GM19372 (cell line): ENCODE measurements at regions not wholly inside any gene's neighbourhood (a gene's known extent, or its start where the extent isn't known, plus 50 kb on each side); places are given as distances from the start of the nearest gene placed in this dataset.
"Not testable (repeated sequence)": the region's sequence is repeated elsewhere in the genome, so short reads cannot be mapped to it uniquely, and the experiment has no call there.

Source experiments
- ATAC-seq: cut with Tn5 transposase; IDR thresholded peaks from one replicate; pipeline ENCODE4 v1.9.1; 2021; ENCODE audit warnings: mild to moderate bottlenecking, low read depth, moderate library complexity; ENCODE audit not compliant: unreplicated experiment

DNA sequence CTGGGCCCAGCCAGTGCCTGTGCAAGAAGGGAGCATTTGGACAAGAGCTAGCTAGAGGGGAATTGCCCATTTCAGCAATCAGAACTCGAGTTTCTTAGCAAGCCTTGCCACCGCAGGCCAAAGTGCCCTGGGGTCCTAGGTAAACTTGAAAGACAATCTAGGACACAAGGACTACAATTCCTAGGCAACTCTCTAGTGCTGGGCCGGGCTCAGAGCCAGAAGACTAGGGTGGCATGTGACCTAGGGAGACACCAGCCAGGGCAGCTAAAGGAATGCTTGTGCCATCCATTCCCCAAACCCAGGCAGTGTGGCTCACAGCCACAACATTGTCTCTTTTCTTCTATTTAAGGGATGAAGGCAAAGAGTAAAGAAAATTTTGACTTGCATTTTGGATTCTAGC is 205.0 kb downstream of the BMP4 start:
- ATAC-seq = no peak

DNA sequence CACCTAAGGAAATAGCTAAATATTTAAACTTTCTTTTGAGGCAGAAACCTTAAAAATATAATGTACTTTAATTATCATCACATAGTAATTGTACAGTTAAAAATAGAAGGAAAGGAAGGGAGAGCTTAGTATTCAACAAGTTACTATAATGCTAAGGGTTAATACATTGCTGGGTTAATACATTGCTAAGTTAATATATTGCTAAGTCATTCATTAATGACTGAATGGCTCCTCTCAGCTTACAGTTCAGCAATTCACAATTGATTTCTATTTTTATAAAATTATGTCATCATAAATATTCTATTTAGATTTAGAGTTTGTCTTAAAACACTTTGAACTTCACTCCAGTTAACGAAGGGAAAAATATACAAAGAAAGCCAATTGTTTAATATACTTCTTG is 207.9 kb downstream of the BMP4 start:
- no peak for ATAC-seq

DNA sequence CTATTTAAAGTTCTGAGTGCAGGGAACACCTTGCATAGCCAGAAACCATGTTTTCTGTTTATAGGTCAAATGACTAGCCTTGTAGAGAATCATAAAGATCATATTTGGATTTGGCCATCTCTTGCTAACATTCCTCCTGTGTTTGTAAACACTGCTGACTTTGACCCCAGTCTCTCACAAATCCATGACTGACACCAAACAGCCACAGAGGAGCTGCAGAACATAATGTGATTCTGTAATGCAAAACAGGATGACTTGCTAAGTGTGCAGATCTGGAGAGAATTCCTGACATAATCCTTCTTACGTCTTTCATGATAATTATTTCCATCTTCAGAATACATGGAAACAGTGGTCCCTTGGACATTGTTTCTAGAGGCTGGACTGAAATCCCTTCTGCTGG is 211.8 kb downstream of the BMP4 start:
- ATAC-seq = no peak

DNA sequence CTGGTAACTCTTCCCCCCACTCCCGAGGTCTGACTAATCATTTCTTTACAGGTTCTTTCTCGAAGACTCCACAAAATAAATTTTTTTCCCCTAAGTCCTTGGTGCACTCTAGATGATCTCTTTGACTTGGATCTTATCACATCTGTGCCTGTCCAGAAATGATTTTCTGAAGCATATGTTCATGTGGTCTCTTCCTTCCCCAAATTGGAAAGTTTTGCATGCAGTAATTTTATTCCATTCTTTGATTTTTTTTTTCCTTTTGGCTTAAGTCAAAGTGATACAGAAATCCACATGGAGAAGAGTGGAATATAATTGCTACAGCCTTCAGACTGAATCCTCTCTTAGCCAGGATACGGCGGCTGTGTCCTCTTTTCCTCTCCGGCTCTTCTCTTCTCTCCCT is 213.3 kb downstream of the BMP4 start:
- no peak for ATAC-seq

DNA sequence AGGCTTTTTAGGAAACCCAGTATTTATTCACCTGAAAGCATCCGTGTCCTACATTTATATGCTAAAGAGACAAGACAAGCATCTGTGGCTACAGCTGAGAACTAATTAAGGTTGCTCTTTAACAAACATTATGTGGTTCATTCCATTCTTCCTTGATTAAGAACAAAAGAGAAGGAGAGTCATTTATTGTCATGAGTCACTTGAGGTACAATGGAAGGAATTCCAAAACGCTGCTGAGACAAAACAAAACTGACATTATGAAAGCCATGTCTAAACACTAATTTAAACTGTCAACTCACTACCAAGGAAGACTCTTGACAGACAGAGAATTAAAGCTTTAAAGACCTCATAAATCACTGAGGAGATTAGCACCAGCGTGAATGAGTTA is 214.4 kb downstream of the BMP4 start:
- no peak for ATAC-seq

DNA sequence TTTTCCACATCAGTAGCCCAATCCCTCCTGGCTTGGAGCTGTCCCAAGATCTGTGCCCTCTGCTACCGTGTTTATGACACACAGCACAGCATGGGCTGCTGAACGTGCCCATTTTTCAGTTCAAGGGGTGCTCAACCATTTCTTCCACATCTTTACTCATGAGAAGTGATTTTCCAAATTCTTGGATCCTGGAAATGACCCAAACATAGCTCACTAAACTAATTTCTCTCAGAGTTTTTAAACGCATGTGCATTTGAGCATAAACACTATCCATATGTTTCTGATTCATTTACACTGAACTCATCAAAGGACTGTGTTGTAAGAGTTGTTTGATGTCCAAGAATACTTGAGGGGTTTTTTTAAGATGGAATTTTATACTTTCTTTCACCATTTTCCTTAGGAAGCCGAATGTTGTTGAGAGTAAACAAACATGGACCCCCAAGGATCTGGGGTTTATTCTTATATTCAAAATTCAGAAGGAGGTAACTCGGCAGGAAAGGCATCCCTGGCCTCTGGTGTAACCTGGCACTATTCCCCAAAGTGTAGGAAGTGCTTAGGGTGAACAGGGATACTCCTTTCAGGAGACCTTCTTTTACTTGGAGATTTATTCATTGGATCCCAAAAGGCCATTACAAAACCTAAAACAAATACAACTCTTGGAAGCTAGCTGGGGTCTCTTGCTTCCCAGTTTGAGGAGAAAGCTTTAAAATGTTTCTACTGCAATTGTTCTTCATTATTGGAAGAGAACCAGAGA is 215.0 kb downstream of the BMP4 start:
- no peak for ATAC-seq

DNA sequence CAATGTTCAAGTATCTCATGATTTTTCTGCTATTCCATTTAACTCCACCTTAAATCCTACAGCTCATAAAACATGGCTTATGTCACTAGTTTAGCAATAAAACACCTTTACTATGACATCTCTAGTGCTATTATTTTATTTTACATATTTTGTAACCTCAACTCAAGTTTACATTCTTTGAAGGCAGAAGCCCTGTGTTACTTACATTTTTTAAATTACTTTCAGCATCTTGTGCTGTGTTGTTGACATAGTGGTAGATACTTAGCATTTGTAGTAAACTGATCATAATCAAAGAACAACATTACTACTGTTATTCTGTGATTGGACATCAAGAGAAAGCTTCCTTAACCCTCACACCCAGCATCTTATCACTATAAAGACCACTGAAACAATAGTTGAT is 216.1 kb downstream of the BMP4 start:
- ATAC-seq = no peak

DNA sequence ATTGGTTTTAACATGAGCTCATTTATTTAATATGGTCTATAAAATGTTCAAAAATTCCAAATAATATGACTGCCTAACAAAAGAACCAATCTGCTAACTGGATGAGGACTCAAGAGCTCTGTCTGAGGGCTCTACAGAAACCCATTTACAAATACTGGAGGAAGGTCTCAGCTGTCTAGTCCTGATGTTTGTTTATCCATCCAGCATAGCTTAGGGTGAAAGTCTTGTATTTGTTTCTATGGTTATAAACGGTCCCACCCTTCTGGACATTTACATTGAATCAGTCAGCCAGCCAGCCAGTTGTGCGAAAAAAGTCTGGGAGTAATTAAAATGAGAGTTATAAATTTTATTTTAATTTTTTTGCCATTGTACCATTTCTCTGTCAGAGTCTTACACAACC is 220.7 kb downstream of the BMP4 start:
- no peak for ATAC-seq

DNA sequence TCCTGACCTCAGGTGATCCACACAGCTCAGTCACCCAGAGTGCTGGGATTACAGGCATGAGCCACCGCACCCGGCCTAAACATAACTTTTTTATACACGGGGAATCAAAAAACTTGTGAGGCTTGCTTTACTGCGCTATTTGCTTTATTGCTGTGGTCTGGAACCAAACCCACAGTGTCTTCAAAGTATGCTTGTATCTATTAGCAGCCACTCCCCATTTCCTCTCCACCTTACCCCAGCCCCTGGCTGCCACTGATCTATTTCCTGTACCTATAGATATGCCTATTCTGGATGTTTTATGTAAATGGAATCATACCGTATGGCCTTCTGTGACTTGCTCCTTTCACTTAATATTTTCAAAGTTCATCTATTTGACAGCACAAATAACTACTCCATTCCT is 233.4 kb downstream of the BMP4 start:
- no peak for ATAC-seq

DNA sequence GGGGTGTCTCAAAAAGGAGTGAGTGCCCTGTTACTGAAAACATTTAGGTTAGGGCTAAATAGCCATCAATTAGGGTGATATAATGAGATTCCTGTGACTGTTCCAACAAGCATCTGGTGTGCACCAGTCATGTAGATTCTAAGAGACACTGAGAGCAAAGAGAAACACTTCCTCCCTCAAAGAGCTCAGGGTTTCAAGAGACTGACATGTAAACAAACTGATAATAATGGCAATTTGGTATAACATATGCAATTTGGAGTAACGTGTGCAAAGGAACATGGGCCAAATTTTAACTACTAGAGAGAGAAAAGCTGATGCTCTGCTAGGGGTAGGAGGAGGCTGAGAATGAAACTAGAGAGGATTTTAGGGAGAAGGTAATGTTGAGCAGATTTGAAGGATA is 237.1 kb downstream of the BMP4 start:
- ATAC-seq = no peak

DNA sequence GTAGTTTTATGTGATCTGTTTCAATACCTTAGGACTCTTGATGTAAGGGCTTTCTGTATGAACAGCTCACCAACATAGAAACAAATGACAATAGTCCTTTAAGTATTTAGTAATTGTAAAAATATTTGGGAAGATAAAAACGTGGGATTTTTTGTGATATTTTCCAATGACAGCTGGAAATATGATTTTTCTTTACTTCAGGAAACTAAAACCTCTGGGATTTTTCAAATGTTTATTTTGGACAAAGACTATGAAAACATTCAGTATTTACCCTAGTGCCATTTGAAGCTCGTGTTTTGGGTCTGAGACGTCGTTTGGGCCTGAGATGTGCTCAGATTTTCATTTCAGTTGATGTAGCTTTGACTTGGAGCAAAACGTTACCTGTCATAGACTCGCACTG is 240.0 kb downstream of the BMP4 start:
- ATAC-seq = no peak

DNA sequence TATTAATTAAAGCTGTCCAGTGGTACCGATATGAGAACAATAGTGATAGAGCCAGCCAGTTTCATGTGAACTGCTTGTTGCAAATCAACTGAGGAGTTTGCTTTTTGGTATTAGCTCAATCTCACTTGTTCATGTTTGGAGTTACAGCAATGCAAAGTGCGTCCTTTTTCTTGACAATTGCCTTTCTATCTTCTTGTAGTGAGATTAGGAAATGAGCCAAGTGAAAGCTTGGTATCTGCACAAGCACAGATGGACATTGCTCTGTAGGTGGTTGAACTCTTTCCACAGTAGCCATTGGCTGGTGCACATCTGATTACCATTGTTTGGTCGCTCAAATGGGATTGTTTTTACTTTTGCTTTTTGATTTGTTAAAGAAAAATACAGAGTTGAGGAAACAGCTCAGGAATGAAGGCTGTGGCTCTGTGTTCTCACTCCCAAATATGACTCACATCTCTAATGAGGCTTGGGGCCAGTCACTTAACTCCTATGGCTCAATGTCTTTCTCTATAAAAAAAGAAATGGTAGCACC is 241.4 kb downstream of the BMP4 start:
- no peak for ATAC-seq

DNA sequence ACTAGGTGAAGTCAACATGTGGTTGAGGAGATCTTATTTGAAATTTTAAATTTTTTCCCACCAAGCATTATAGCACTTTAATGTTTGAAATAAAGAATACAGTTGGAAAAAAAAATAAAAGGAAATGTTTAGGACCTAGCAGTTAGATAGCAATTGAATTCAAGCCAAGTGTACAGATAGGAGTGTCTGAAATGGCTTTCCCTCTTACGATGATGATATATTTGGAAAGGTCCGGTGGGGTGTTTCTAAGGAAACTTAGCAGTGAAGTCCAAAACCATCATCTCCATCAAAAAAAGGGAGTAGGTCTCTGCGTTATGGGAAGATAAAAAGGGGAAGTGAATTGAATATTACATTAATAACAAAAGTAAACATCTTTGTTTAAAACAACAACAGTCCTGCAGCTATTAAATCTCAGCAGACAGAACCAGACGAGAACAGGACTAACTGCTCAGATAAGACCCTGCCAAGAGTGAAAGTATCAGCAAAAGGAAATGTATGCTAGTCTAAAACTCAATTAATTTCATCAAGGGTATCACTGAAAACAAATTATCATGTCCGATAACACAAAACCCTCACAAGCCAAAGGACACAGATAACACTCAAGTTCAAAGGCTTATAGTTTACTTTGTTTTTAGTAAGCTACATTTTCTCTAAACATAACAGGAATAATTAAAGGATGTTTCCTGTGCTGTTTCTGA is 242.0 kb downstream of the BMP4 start:
- ATAC-seq = no peak

DNA sequence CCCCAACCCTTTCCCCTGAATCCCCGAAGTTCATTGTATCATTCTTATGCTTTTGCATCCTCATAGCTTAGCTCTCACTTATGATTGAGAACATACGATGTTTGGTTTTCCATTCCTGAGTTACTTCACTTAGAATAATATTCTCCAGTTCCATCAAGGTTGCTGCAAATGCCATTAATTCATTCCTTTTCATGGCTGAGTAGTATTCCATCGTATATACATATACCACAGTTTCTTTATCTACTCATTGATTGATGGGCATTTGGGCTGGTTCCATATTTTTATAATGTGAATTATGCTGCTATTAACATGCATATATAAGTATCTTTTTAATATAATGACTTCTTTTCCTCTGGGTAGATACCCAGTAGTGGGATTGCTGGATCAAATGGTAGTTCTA is 243.7 kb downstream of the BMP4 start:
- not testable (repeated sequence) for ATAC-seq

DNA sequence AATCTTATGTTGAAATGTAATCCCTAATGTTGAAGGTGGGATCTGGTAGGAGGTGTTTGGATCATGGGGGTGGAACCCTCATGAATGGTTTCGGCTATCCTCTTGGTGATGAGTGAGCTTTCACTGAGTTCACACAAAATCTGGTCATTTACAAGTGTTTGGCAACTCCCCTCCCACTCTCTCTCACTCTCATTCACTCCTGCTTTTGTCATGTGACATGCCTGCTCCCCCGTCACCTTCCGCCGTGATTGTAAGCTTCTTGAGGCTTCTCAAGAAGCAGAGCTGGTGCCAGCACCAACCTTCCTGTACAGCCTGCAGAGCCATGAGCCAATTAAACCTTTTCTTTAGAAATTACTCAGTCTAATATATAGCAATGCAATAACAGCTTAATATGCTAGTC is 245.4 kb downstream of the BMP4 start:
- no peak for ATAC-seq

DNA sequence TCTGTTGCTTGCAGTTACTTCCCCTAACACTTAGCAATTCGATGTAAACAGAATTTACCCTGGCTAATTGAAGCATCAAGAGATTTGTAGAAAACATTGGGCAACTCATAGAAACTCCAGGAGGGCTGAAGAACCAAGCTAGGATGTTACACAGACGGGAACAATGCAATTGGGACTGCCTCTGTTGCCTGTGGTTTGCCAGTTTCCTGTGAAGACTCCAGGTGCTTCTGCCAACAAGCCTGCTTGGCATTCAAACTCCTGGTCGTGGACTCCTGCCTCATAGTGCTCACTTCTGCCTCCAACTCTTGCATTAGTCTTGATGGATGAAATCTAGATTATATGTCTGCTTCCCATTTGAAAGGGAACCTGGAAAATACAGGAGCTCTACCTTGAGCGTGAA is 246.0 kb downstream of the BMP4 start:
- ATAC-seq = no peak

DNA sequence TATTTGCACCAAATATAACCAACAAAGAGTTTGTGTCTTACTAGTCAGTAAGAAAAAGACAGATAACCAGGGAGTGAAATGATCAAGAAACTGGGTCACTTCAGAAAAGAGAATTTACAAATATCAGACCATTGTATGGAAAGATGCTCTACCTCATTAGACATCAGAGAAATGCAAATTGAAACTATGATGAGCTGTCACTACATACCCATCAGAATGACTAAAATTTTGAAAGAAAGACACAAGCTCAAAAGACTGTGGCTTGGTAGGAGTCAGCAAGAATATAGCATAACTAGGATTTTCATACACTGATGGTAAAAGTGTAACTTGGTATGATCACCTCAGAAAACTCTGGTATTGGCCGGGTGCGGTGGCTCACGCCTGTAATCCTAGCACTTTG is 247.2 kb downstream of the BMP4 start:
- ATAC-seq = no peak

DNA sequence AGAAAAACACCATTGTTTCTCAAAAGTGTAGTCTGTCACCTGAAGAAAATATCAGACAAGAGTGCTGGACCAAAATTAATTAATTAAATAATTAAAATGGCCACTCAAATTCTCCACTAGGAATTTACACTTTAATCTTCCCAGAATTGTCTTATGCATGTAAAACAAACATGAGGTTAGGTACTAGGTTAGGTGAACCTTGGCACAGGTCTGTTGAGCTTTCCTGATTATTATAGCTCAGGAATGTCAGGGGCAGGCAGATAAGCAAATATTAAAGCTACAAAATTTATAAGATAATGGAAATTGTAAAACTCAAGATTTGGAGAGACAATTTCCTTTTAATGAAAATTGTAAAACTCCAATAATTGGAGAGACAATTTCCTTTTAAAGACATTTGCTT is 253.2 kb downstream of the BMP4 start:
- ATAC-seq = no peak

DNA sequence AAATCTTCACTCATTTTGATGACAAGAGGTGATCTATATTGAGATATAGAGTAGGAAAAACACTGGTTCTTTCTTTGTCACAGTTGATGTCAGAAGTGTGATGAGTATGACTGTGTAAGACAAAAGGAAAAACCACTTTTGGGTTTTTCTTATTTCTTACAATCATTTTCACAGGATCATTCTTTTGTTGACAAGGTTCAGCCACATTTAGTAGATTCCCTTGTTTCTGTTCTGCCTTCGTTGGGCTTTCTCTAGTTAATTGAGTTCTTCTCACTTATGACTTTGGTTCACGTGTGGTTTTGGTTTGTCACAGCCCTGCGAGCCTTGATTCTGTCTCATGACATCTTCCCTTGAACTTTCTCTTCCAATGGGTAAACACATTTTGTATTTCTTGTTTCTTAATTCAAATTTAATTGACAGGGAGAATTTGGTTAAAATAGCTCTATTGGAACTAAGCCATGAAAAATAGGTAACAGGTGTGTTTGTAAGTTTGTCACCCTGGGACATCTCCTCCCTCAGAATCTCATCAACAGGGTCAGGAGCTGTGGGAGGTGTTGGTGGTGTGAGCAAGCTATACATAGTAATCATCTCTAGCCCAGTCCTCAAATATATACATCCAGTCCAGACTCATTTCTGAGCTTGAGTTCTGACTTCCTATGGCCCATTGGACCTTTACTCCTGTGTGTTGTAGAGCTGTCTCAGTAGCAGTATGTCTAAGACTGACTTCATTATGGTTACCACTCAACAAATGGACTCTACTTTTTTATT is 255.3 kb downstream of the BMP4 start:
- no peak for ATAC-seq

DNA sequence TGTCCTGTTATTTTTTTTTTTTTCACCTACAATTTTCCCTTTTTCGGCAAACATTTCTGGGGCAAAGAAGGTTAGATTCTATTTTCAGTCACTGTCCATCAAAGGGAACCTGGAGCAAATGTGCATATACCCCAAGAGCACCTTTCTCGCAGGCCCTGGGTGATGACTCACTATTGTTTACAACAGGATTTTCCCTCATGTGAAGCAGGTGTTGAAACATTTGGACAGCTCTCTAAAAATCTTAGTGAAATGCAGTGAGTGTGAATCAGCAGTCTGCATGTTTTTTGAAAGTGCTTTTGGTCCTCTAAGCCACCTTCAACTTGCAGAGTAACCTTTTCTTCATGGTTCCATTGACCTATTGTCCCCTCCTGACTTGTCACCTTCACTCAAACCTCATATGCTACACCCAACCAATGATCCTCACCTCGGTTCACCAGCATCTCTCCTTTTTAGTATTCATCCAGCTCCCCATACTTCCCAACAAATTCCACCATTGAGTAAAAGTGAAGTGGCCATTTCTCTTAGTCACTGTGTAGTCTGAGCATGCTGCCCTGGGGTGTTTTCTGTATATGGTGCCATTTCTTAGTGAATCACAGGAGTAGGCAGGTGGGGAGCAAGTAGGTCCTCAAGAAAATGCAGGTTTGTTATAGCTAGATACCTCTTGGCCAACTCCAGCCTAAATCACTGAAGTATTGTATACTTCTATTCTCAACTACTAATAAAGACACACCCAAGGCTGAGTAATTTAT is 260.2 kb downstream of the BMP4 start:
- ATAC-seq = no peak
